Stimulated activated CD8-positive, alpha-beta memory T cell treated with anti-CD3 and anti-CD28 coated beads, Interleukin-7, amount 100 ng/mL, for 4 hours (primary cell): ENCODE measurements at regions not wholly inside any gene's neighbourhood (a gene's known extent, or its start where the extent isn't known, plus 50 kb on each side); places are given as distances from the start of the nearest gene placed in this dataset.

Experiments
- DNase-seq, 2 donors: peaks; one replicate each; pipeline ENCODE4 v3.0.0-alpha.2; 2020; ENCODE audit warnings: low read depth in 2 of 2

- DNase-seq, result peak; percentile 2 to 13
Observed at GRCh38 chr14:32254952-32255679, 52.0 kb upstream of the RNU6-8 start.

GRCh38 chr14:32255789-32256188 lies 52.7 kb upstream of the RNU6-8 start:
- no peak for DNase-seq

GRCh38 chr14:32256576-32256975 lies 53.5 kb upstream of the RNU6-8 start:
- no peak for DNase-seq

GRCh38 chr14:32258336-32258993 lies 55.4 kb upstream of the RNU6-8 start:
- no peak for DNase-seq

GRCh38 chr14:32259368-32260013 lies 56.4 kb upstream of the RNU6-8 start:
- no peak for DNase-seq

GRCh38 chr14:32263939-32264567 lies 61.0 kb upstream of the RNU6-8 start:
- no peak for DNase-seq

GRCh38 chr14:32265584-32265983 lies 62.5 kb upstream of the RNU6-8 start:
- no peak for DNase-seq

- DNase-seq, result no peak
Observed at GRCh38 chr14:32277998-32278397, 51.1 kb upstream of the AKAP6 start.
